ENCODE measurements at regions not wholly inside any gene's neighbourhood (a gene's known extent, or its start where the extent isn't known, plus 50 kb on each side); places are given as distances from the start of the nearest gene placed in this dataset.

GRCh38 chr13:42709276-42709675 lies 72.1 kb upstream of the FAM216B start:
- DNase-seq (no peak), ATAC-seq (ENCODE audit: insufficient read depth, low read depth) (no peak)
- Histone ChIP-seq H3K9ac (ENCODE audit: low read depth, low read length) (no peak overlapping the region), H4K20me1 (ENCODE audit: insufficient read depth, low read length) (no peaks in the 10 kb centered on the region), H3K4me1 (ENCODE audit: insufficient read depth, low read length) (no peaks in the 10 kb centered on the region), H3K4me2 (ENCODE audit: insufficient read depth, low read length) (no peak overlapping the region), H3K27ac (ENCODE audit: low read length) (no peak overlapping the region), H3K79me2 (ENCODE audit: insufficient read depth, low read length) (no peaks in the 10 kb centered on the region), H3K9me3 (ENCODE audit: insufficient read depth, low read length, severe bottlenecking) (no peaks in the 10 kb centered on the region), H3K4me3 (ENCODE audit: low read depth in 1 of 2, low read length in 2 of 2) (no peak overlapping the region), H2AFZ (ENCODE audit: low read depth, low read length) (no peak overlapping the region), H3K27me3 (ENCODE audit: insufficient read depth, low read length, poor library complexity) (peaks cover 3% of the 10 kb centered on the region), H3K36me3 (ENCODE audit: insufficient read depth, low read length) (no peaks in the 10 kb centered on the region)
- TF ChIP-seq EZH2 (IDR thresholded peaks at IDR 0.05; ENCODE audit: borderline replicate concordance, low read depth, low read length, severe bottlenecking) (no peak), CTCF (IDR thresholded peaks at IDR 0.05; ENCODE audit: borderline replicate concordance, extremely low read depth, low read length, poor library complexity, severe bottlenecking) (no peak)

DNA sequence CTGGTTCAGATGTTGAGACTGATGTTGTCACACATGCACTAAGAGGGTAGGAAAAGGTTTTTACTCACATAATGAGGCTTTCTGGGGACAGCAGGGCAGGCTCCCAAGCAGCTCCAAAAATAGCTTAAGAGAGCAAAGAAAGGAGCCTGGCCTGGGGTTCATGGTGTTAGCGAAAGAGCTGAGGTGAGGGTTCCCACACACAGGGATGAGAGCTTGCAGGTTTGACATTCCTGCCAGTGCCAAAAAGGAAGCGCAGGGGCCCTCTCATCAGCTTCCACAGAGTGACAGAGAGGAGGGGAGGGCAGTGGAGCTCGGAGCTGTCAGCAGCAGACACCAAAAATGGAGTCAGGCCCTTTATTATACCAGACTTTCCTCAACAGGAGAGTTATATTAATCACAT lies 65.5 kb upstream of the FAM216B start:
- no peaks in the 10 kb centered on the region for H3K4me1 ChIP-seq (ENCODE audit: insufficient read depth, low read length)
- H3K9ac ChIP-seq (ENCODE audit: low read depth, low read length) = no peak overlapping the region
- peaks cover 5% of the 10 kb centered on the region for H3K27me3 ChIP-seq (ENCODE audit: insufficient read depth, low read length, poor library complexity)
- no peaks in the 10 kb centered on the region for H3K79me2 ChIP-seq (ENCODE audit: insufficient read depth, low read length)
- no peak overlapping the region for H3K27ac ChIP-seq (ENCODE audit: low read length)
- TF ChIP-seq CTCF (IDR thresholded peaks at IDR 0.05; ENCODE audit: borderline replicate concordance, extremely low read depth, low read length, poor library complexity, severe bottlenecking) (no peak), EZH2 (IDR thresholded peaks at IDR 0.05; ENCODE audit: borderline replicate concordance, low read depth, low read length, severe bottlenecking) (no peak)
- DNase-seq (no peak), ATAC-seq (ENCODE audit: insufficient read depth, low read depth) (no peak)
- H3K36me3 ChIP-seq (ENCODE audit: insufficient read depth, low read length) = no peaks in the 10 kb centered on the region
- H3K9me3 ChIP-seq (ENCODE audit: insufficient read depth, low read length, severe bottlenecking) = no peaks in the 10 kb centered on the region
- no peaks in the 10 kb centered on the region for H4K20me1 ChIP-seq (ENCODE audit: insufficient read depth, low read length)
- no peak overlapping the region for H3K4me3 ChIP-seq (ENCODE audit: low read depth in 1 of 2, low read length in 2 of 2)
- no peak overlapping the region for H2AFZ ChIP-seq (ENCODE audit: low read depth, low read length)
- no peak overlapping the region for H3K4me2 ChIP-seq (ENCODE audit: insufficient read depth, low read length)

- no peak for DNase-seq
- Histone ChIP-seq H3K27me3 (ENCODE audit: insufficient read depth, low read length, poor library complexity) (peaks cover 5% of the 10 kb centered on the region), H3K36me3 (ENCODE audit: insufficient read depth, low read length) (no peaks in the 10 kb centered on the region), H3K79me2 (ENCODE audit: insufficient read depth, low read length) (no peaks in the 10 kb centered on the region), H4K20me1 (ENCODE audit: insufficient read depth, low read length) (no peaks in the 10 kb centered on the region), H3K9ac (ENCODE audit: low read depth, low read length) (no peak overlapping the region), H3K4me3 (ENCODE audit: low read depth in 1 of 2, low read length in 2 of 2) (no peak overlapping the region), H3K9me3 (ENCODE audit: insufficient read depth, low read length, severe bottlenecking) (no peaks in the 10 kb centered on the region), H3K27ac (ENCODE audit: low read length) (no peak overlapping the region), H3K4me2 (ENCODE audit: insufficient read depth, low read length) (no peak overlapping the region), H3K4me1 (ENCODE audit: insufficient read depth, low read length) (no peaks in the 10 kb centered on the region), H2AFZ (ENCODE audit: low read depth, low read length) (no peak overlapping the region)
- TF ChIP-seq EZH2 (IDR thresholded peaks at IDR 0.05; ENCODE audit: borderline replicate concordance, low read depth, low read length, severe bottlenecking) (no peak), CTCF (IDR thresholded peaks at IDR 0.05; ENCODE audit: borderline replicate concordance, extremely low read depth, low read length, poor library complexity, severe bottlenecking) (no peak)
- no peak for ATAC-seq (ENCODE audit: insufficient read depth, low read depth)
Measured at GRCh38 chr13:42717176-42717575, 64.2 kb upstream of the FAM216B start.
